ENCODE measurements at regions not wholly inside any gene's neighbourhood (a gene's known extent, or its start where the extent isn't known, plus 50 kb on each side); places are given as distances from the start of the nearest gene placed in this dataset.
A peak's percentile ranks its signal among the peaks of the same experiment; 100 is the strongest.

DNA sequence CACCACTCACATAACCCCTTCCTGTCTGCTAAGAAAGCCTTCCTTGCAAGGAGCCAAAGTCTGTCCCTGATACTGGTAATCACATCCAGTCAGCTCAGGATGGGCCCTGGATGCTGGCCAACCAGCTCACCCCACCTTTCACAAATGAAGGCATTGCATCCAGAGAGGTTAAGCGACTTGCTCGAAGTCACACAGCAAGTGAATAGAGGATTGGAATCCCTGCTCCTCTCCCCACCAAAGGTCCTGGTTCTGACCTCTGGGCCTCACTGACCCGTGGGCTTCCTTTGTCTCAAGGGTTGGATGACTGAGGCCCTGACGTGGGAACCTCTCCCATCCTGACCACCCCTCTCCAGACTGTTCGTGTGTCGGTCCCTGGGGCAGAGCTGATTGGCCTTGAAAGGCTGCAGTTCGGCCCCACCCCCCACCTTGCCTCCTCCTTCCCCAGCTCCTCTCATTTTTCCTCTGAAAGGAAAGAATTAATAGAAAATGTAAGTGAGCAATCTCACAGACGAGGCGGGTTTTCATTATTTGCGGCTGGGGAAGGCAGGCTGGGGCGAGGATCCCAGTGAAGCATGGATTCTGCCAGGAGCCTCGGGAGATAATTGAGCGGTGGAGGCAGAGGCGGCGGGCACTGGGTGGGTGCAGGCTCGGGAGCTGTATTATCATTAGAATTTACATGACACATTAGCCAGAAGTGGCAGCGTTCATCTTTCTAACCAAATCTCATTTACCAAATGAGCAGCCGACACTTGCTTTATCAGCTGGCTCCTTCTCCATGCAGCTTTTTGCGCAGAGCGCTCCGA lies 101.5 kb upstream of the CSF3R start:
- no peak for FAIRE-seq
- TF ChIP-seq POLR2A (IDR thresholded peaks at IDR 0.05; ENCODE audit: low read depth, low read length) (no peak), TAF1 (IDR thresholded peaks at IDR 0.05; ENCODE audit: borderline replicate concordance, low read depth, low read length) (no peak), POLR2AphosphoS5 (IDR thresholded peaks at IDR 0.05; ENCODE audit: low read depth, low read length) (no peak)
- no peak for DNase-seq (ENCODE audit: insufficient read length)

- no peak for DNase-seq (ENCODE audit: insufficient read length)
- TF ChIP-seq POLR2A (IDR thresholded peaks at IDR 0.05; ENCODE audit: low read depth, low read length) (no peak), POLR2AphosphoS5 (IDR thresholded peaks at IDR 0.05; ENCODE audit: low read depth, low read length) (no peak), TAF1 (IDR thresholded peaks at IDR 0.05; ENCODE audit: borderline replicate concordance, low read depth, low read length) (no peak)
- no peak for FAIRE-seq
Observed at GRCh38 chr1:36583080-36583479, 100.4 kb upstream of the CSF3R start.

GRCh38 chr1:36582066-36582755 lies 99.5 kb upstream of the CSF3R start:
- no peak for TF ChIP-seq POLR2AphosphoS5 (IDR thresholded peaks at IDR 0.05; ENCODE audit: low read depth, low read length)
- TF ChIP-seq TAF1 (IDR thresholded peaks at IDR 0.05; ENCODE audit: borderline replicate concordance, low read depth, low read length) = no peak
- TF ChIP-seq POLR2A (IDR thresholded peaks at IDR 0.05; ENCODE audit: low read depth, low read length) = no peak
- FAIRE-seq (no peak), DNase-seq (ENCODE audit: insufficient read length) (no peak)

DNA sequence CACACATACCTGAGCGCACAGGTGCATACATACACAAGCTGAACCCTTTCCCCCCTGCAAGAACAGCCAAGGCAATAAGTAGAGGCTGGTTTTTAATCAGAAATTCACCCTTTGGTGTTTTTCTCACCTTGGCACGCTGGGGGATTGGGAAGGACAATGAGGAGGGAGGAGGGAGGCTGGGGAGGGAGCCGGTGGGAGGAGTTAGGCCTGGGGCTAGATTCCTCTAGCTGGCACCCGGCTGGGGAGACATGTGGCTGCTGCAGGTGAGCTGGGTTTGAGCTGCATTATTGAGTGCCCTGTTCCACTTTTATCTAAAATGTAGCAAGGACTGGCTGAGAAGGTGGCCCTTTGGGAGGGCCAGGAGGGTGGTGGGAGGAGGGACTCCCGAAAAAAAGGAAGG lies 97.8 kb upstream of the CSF3R start:
- no peak for TF ChIP-seq POLR2A (IDR thresholded peaks at IDR 0.05; ENCODE audit: low read depth, low read length)
- TF ChIP-seq POLR2AphosphoS5 (IDR thresholded peaks at IDR 0.05; ENCODE audit: low read depth, low read length) = no peak
- no peak for TF ChIP-seq TAF1 (IDR thresholded peaks at IDR 0.05; ENCODE audit: borderline replicate concordance, low read depth, low read length)
- no peak for DNase-seq (ENCODE audit: insufficient read length)
- FAIRE-seq = no peak

- FAIRE-seq (no peak), DNase-seq (ENCODE audit: insufficient read length) (no peak)
- TF ChIP-seq POLR2A (IDR thresholded peaks at IDR 0.05; ENCODE audit: low read depth, low read length) = no peak
- TF ChIP-seq TAF1 (IDR thresholded peaks at IDR 0.05; ENCODE audit: borderline replicate concordance, low read depth, low read length) = no peak
- no peak for TF ChIP-seq POLR2AphosphoS5 (IDR thresholded peaks at IDR 0.05; ENCODE audit: low read depth, low read length)
Observed at GRCh38 chr1:36579039-36579438, 96.3 kb upstream of the CSF3R start.

DNA sequence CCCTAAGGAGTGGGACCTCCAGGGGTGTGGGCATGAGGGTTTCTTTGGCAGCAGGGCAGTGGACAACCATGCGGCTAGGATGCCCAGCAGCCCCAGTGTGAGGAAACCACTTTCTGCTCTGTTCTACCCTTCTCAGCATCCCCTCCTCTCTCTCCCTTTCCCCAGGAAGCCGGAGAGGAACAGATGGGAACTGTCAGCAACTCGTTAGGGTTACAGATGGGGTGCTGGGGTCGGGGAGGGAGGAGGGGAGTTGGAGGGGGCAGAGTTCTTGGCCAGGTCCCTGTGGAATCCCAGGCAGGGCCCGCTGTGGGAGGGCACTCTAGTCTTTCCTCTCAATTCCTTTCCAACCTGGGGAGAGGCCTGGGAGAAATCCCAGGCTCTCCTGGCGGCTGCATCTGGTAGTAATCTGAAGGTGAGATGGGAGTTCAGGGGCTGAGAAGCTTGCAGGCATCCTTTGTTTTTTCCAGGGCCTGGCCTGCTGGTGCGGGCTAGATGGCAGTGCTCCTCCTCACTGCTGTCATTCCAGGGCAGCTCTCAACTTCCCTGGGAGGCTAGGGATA lies 93.9 kb upstream of the CSF3R start:
- FAIRE-seq (no peak), DNase-seq (ENCODE audit: insufficient read length) (no peak)
- TF ChIP-seq POLR2A (IDR thresholded peaks at IDR 0.05; ENCODE audit: low read depth, low read length) = no peak
- TF ChIP-seq POLR2AphosphoS5 (IDR thresholded peaks at IDR 0.05; ENCODE audit: low read depth, low read length) = no peak
- TF ChIP-seq TAF1 (IDR thresholded peaks at IDR 0.05; ENCODE audit: borderline replicate concordance, low read depth, low read length) = no peak

DNA sequence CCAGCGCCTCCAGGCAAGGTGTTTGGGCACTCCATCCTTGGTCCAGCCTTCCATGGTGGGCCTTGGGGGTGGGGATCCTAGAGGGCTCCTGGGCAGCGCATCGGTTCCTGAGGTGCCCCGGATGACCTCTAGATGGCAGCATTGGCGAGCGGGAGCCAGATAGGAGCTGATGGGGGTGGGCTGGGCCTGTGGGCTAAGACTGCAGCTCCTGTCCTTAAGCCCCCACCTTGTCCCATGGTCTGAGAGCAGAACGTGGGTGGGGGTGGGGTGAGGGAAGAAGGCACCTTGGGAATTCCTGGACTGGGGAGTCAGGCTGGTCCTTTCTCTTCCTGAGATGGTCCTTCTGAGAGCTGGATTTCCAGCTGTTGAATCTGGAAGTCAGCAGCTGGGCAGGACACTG lies 93.4 kb upstream of the CSF3R start:
- FAIRE-seq (peak; percentile 89), DNase-seq (ENCODE audit: insufficient read length) (peak; percentile 70)
- TF ChIP-seq POLR2A (IDR thresholded peaks at IDR 0.05; ENCODE audit: low read depth, low read length) (no peak), TAF1 (IDR thresholded peaks at IDR 0.05; ENCODE audit: borderline replicate concordance, low read depth, low read length) (no peak), POLR2AphosphoS5 (IDR thresholded peaks at IDR 0.05; ENCODE audit: low read depth, low read length) (no peak)

- no peak for TF ChIP-seq POLR2A (IDR thresholded peaks at IDR 0.05; ENCODE audit: low read depth, low read length)
- no peak for TF ChIP-seq POLR2AphosphoS5 (IDR thresholded peaks at IDR 0.05; ENCODE audit: low read depth, low read length)
- FAIRE-seq (no peak), DNase-seq (ENCODE audit: insufficient read length) (no peak)
Observed at GRCh38 chr1:36573445-36573844, 90.7 kb upstream of the CSF3R start.

GRCh38 chr1:36572906-36573305 lies 90.2 kb upstream of the CSF3R start:
- FAIRE-seq (no peak), DNase-seq (ENCODE audit: insufficient read length) (no peak)
- TF ChIP-seq TAF1 (IDR thresholded peaks at IDR 0.05; ENCODE audit: borderline replicate concordance, low read depth, low read length) = no peak
- no peak for TF ChIP-seq POLR2A (IDR thresholded peaks at IDR 0.05; ENCODE audit: low read depth, low read length)
- TF ChIP-seq POLR2AphosphoS5 (IDR thresholded peaks at IDR 0.05; ENCODE audit: low read depth, low read length) = no peak

- no peak for TF ChIP-seq TAF1 (IDR thresholded peaks at IDR 0.05; ENCODE audit: borderline replicate concordance, low read depth, low read length)
- no peak for TF ChIP-seq POLR2A (IDR thresholded peaks at IDR 0.05; ENCODE audit: low read depth, low read length)
- no peak for TF ChIP-seq POLR2AphosphoS5 (IDR thresholded peaks at IDR 0.05; ENCODE audit: low read depth, low read length)
- FAIRE-seq = no peak
- no peak for DNase-seq (ENCODE audit: insufficient read length)
Observed at GRCh38 chr1:36572142-36572715, 89.5 kb upstream of the CSF3R start.

DNA sequence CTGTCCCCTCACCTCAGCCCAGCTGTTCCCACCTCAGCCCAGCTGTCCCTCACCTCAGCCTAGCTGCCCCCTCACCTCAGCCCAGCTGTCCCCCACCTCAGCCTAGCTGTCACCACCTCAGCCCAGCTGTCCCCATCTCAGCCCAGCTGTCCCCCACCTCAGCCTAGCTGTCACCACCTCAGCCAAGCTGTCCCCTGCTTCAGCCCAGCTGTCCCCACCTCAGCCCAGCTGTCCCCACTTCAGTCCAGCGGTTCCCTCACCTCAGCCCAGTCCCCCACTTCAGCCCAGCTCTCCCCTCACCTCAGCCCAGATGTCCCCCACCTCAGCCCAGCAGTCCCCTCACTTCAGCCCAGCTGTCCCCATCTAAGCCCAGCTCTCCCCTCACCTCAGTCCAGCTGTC lies 88.4 kb upstream of the CSF3R start:
- TF ChIP-seq TAF1 (IDR thresholded peaks at IDR 0.05; ENCODE audit: borderline replicate concordance, low read depth, low read length) (no peak), POLR2AphosphoS5 (IDR thresholded peaks at IDR 0.05; ENCODE audit: low read depth, low read length) (no peak), POLR2A (IDR thresholded peaks at IDR 0.05; ENCODE audit: low read depth, low read length) (no peak)
- DNase-seq (ENCODE audit: insufficient read length) (no peak), FAIRE-seq (no peak)
